ENCODE measurements at regions not wholly inside any gene's neighbourhood (a gene's known extent, or its start where the extent isn't known, plus 50 kb on each side); places are given as distances from the start of the nearest gene placed in this dataset.

GRCh38 chr16:79895917-79896203 lies 295.3 kb upstream of the MAF start:
- DNase-seq (ENCODE audit: low read depth in 2 of 2), result no peak
- TF ChIP-seq CTCF (IDR thresholded peaks at IDR 0.05; ENCODE audit: low read depth, low read length), result no peak
- H3K4me3 ChIP-seq (replicated peaks in 1 of 2; ENCODE audit: low read depth in 2 of 2, low read length in 2 of 2), result no peak overlapping the region

- no peak for TF ChIP-seq CTCF (IDR thresholded peaks at IDR 0.05; ENCODE audit: low read depth, low read length)
- H3K4me3 ChIP-seq (replicated peaks in 1 of 2; ENCODE audit: low read depth in 2 of 2, low read length in 2 of 2), result no peak overlapping the region
- no peak for DNase-seq (ENCODE audit: low read depth in 2 of 2)
Observed at GRCh38 chr16:79895053-79895916, 294.7 kb upstream of the MAF start.

- H3K4me3 ChIP-seq (replicated peaks in 1 of 2; ENCODE audit: low read depth in 2 of 2, low read length in 2 of 2), result no peak overlapping the region
- no peak for TF ChIP-seq CTCF (IDR thresholded peaks at IDR 0.05; ENCODE audit: low read depth, low read length)
- no peak for DNase-seq (ENCODE audit: low read depth in 2 of 2)
Observed at GRCh38 chr16:79893445-79893844, 292.9 kb upstream of the MAF start.

GRCh38 chr16:79892278-79892677 lies 291.7 kb upstream of the MAF start:
- no peak for DNase-seq (ENCODE audit: low read depth in 2 of 2)
- no peak overlapping the region for H3K4me3 ChIP-seq (replicated peaks in 1 of 2; ENCODE audit: low read depth in 2 of 2, low read length in 2 of 2)
- TF ChIP-seq CTCF (IDR thresholded peaks at IDR 0.05; ENCODE audit: low read depth, low read length), result no peak

GRCh38 chr16:79891458-79891857 lies 290.9 kb upstream of the MAF start:
- DNase-seq (ENCODE audit: low read depth in 2 of 2), result no peak

GRCh38 chr16:79887541-79888540 lies 287.3 kb upstream of the MAF start:
- no peak for DNase-seq (ENCODE audit: low read depth in 2 of 2)
- no peak overlapping the region for H3K4me3 ChIP-seq (replicated peaks in 1 of 2; ENCODE audit: low read depth in 2 of 2, low read length in 2 of 2)
- no peak for TF ChIP-seq CTCF (IDR thresholded peaks at IDR 0.05; ENCODE audit: low read depth, low read length)

More at GRCh38 chr16:79891458-79891857, 290.9 kb upstream of the MAF start:
- H3K4me3 ChIP-seq (replicated peaks in 1 of 2; ENCODE audit: low read depth in 2 of 2, low read length in 2 of 2), result no peak overlapping the region
- no peak for TF ChIP-seq CTCF (IDR thresholded peaks at IDR 0.05; ENCODE audit: low read depth, low read length)
